Fibroblast of mammary gland (primary cell): ENCODE measurements at regions not wholly inside any gene's neighbourhood (a gene's known extent, or its start where the extent isn't known, plus 50 kb on each side); places are given as distances from the start of the nearest gene placed in this dataset.
"Not testable (repeated sequence)": the region's sequence is repeated elsewhere in the genome, so short reads cannot be mapped to it uniquely, and the experiment has no call there.

Source experiments
- DNase-seq: peaks from one replicate; pipeline ENCODE4 v3.0.0-alpha.2; 2010; ENCODE audit warnings: low read depth
- H3K4me3 ChIP-seq: 2 replicates; pipeline ENCODE4 v1.5.1; 2011; ENCODE audit warnings: low read depth, mild to moderate bottlenecking, low read length, moderate library complexity; ENCODE audit not compliant: control insufficient read depth
- TF ChIP-seq, protein P1 (sequence below): conservative IDR thresholded peaks from 2 replicates; pipeline ENCODE4 v1.5.1; 2011; ENCODE audit warnings: low read depth, low read length, inconsistent platforms; ENCODE audit not compliant: control insufficient read depth, insufficient read depth

DNA sequence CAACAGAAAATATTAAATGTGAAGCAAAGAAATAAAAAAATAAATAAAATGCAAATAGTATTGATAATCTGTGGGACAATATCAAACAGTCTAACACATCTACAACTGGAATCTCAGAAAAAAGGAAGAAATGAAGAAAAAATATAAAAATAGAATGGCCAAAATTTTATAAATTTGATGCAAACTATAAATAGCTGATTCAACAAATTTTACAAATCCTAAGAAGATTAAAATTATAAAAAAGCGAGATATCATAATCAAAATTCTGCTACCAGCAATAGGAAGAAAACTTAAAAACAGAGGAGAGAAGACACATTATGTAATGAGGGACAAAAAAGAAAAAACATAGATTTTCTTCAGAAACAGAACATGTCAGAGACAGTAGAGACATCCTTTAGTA lies 129.2 kb upstream of the IRX1 start:
- H3K4me3 ChIP-seq, result no peak overlapping the region

DNA sequence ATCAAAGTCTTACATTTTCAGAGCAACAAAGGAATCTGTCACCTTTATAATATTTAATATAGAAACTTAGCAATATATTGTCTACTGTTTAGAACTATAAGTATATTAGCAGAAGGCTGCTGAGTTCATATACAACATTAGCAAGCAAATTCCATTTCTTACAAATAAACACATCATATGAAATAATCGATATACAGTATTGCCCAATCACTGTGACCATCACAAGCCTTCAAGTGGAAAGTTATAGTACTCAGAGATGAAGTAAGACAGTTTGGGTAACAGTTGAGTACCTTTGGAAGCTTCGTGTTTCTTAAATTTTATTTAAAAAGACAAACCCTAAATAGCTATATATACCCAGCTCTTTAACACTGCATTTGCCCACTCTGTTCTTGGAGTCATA lies 135.2 kb upstream of the IRX1 start:
- no peak overlapping the region for H3K4me3 ChIP-seq
- TF ChIP-seq, protein P1, sequence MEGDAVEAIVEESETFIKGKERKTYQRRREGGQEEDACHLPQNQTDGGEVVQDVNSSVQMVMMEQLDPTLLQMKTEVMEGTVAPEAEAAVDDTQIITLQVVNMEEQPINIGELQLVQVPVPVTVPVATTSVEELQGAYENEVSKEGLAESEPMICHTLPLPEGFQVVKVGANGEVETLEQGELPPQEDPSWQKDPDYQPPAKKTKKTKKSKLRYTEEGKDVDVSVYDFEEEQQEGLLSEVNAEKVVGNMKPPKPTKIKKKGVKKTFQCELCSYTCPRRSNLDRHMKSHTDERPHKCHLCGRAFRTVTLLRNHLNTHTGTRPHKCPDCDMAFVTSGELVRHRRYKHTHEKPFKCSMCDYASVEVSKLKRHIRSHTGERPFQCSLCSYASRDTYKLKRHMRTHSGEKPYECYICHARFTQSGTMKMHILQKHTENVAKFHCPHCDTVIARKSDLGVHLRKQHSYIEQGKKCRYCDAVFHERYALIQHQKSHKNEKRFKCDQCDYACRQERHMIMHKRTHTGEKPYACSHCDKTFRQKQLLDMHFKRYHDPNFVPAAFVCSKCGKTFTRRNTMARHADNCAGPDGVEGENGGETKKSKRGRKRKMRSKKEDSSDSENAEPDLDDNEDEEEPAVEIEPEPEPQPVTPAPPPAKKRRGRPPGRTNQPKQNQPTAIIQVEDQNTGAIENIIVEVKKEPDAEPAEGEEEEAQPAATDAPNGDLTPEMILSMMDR, result no peak

More for the DNA sequence above, 129.2 kb upstream of the IRX1 start:
- no peak for DNase-seq
- TF ChIP-seq, protein P1, result no peak

DNA sequence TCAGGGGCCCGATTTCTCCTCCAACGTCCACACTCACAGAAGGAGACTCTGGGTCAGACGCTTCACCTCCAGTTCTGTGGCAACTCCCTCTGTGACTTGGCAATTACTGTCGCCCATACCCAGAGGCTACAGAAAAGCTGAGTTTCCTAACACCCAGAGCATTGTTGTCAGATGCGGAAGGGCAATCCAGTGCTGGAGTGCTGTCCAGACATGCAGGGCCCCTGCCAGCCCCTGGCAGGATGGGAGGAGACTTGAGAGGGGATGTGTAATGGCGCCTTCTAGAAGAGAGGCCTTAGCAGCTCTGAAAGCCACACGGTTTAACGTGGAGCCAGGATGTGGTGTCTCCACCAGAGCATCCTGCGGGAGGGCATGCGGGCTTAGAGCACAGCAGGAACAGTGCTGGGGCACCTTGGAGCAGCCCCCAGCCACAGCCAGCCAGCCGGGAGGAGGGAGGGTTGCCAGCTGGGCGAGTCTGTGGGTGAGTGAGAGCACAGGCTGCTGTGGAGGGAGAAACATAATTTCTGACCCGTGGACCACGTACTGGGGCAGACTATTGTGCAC lies 139.4 kb upstream of the IRX1 start:
- H3K4me3 ChIP-seq, result no peak overlapping the region
- no peak for DNase-seq

More for the DNA sequence above, 135.2 kb upstream of the IRX1 start:
- DNase-seq, result no peak

DNA sequence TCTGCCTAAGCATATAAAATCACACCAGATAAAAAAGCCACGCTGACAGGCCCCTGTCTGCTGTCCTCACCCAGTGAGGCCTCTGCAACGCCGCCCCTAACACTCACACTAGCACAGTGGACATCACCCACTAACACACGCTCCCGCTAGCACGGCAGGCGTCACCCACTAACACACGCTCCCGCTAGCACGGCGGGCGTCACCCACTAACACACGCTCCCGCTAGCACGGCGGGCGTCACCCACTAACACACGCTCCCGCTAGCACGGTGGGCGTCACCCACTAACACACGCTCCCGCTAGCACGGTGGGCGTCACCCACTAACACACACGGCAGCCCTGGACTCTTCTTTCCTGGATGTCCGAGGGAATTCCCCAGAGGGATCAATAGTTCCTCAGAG lies 141.6 kb upstream of the IRX1 start:
- DNase-seq, H3K4me3 ChIP-seq: not testable (repeated sequence)

More for the DNA sequence above, 139.4 kb upstream of the IRX1 start:
- TF ChIP-seq, protein P1, result no peak

DNA sequence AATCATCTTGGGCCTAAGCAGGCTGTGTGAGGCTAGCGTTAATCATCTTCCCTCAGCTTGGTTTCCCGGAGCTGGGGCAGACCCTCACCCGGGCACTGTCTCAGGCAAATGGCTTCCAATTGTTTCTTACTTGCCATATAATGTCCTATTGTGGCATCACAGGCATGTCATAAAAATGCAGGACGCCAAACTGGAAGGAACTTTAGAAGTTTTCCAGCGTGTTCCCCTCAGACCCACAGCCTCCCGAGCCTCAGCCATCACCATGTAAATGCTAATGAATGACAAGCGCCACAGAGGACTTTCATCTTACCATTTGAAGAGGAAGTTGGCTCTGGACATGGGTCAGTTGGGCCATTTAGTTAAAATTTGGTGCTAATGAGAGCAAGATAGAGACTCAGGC lies 143.0 kb upstream of the IRX1 start:
- no peak for DNase-seq
- no peak overlapping the region for H3K4me3 ChIP-seq
- TF ChIP-seq, protein P1, result no peak

DNA sequence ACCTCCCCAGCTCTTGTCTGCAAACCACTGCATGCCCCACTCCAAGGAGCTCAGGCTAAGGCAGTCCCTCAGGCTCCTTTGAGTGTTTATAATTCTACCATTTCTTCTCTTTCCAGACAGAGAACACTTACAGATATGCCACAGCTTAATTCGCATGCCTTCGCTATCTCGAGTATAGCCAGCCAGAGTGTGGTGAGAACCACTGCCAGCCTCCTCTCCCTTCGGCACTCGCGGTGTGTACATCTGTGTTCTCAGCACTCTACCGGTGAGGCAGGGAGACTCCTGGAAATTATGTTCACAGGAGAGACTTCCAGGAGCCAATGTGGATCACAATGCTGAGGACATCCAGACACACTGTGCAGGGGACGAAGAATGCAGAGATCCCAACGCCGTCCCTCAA lies 143.7 kb upstream of the IRX1 start:
- DNase-seq, result no peak
- TF ChIP-seq, protein P1, result no peak
- no peak overlapping the region for H3K4me3 ChIP-seq

DNA sequence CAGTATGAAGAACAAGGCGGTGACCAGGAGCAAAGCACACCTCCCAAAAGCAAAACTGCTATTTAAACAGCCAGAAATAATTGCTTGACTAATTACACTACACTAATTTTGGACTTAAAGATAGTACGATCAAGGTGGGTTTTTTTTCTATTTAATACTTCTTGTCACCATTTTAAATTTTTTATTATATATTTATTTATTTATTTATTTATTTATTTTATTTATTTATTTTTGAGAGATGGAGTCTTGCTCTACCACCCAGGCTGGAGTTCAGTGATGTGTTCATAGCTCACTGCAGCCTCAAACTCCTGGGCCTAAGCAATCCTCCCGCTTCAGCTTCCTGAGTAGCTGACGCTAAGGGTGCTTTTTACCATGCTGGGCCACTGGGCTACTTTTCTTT lies 146.2 kb upstream of the IRX1 start:
- no peak for DNase-seq
- TF ChIP-seq, protein P1, result no peak
- no peak overlapping the region for H3K4me3 ChIP-seq

DNA sequence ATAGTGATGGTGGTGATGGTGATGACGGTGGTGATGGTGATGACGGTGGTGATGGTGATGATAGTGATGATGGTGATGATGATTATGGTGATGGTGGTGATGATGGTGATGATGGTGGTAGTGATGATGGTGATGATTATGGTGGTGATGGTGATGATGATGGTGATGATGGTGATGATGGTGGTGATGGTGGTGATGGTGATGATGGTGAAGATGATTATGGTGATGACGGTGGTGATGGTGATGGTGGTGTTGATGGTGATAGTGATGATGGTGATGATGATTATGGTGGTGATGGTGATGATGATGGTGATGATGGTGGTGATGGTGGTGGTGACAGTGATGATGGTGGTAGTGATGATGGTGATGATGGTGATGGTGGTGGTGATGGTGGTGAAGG lies 149.2 kb upstream of the IRX1 start:
- DNase-seq, result no peak
- TF ChIP-seq, protein P1, result no peak
- H3K4me3 ChIP-seq, result no peak overlapping the region

DNA sequence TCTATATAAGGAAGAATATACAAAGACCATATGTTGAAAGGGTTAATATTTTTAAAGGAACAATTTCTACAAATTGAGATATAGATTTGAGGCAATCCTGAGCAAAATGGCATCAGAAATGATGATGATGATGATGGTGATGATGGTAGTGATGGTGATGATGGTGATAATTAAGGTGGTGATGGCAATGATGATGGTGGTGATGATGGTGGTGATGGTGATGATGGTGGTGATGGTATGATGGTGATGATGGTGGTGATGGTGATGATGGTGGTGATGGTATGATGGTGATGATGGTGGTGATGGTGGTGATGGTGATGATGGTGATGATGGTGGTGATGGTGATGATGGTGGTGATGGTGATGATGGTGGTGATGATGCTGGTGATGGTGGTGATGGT lies 150.1 kb upstream of the IRX1 start:
- not testable (repeated sequence) for H3K4me3 ChIP-seq, DNase-seq
